H1 (cell line): ENCODE measurements at regions not wholly inside any gene's neighbourhood (a gene's known extent, or its start where the extent isn't known, plus 50 kb on each side); places are given as distances from the start of the nearest gene placed in this dataset.

ENCODE experiments used
- CTCF ChIA-PET: fragments of 300-600 bp; sonication (Branson Sonifier 250); formaldehyde crosslinking; loops from one replicate; lab custom pipeline; 2021; ENCODE audit not compliant: partially characterized antibody; lab: Charles Lee
- POLR2A ChIA-PET: fragments of 300-600 bp; sonication (Branson Sonifier 250); formaldehyde crosslinking; loops from one replicate; lab custom pipeline; 2021; ENCODE audit warnings: inconsistent platforms; ENCODE audit not compliant: partially characterized antibody; lab: Charles Lee
- DNase-seq, 2 experiments: peaks; one replicate each; pipeline versions ENCODE4 v3.0.0 to v3.0.0-alpha.2; 2010 to 2022; ENCODE audit warnings: low spot score in 2 of 2, low read depth in 1 of 2, mixed read lengths in 1 of 2
- FAIRE-seq: peaks from 2 replicates; lab custom pipeline; 2011; peaks lifted over from hg19 to GRCh38; lab: Jason Lieb, UNC
- H2AFZ ChIP-seq: 2 replicates; pipeline ENCODE4 v1.8.1; 2012; ENCODE audit warnings: low read length, inconsistent platforms
- H2AK5ac ChIP-seq: 2 replicates; pipeline ENCODE4 v1.6.1; 2013; ENCODE audit warnings: low read depth, low read length
- H2BK120ac ChIP-seq: replicated peaks from 2 replicates; pipeline ENCODE3; 2013; ENCODE audit warnings: low read depth, low read length, inconsistent platforms
- H2BK12ac ChIP-seq: 2 replicates; pipeline ENCODE4 v1.6.1; 2013; ENCODE audit warnings: low read depth, low read length
- H2BK15ac ChIP-seq: 2 replicates; pipeline ENCODE4 v1.6.1; 2013; ENCODE audit warnings: low read length
- H2BK20ac ChIP-seq: 2 replicates; pipeline ENCODE4 v1.6.1; 2013; ENCODE audit warnings: low read length
- H2BK5ac ChIP-seq: 2 replicates; pipeline ENCODE4 v1.6.1; 2013; ENCODE audit warnings: low read depth, low read length
- H3K14ac ChIP-seq: 2 replicates; pipeline ENCODE4 v1.6.1; 2013; ENCODE audit warnings: inconsistent platforms; ENCODE audit not compliant: insufficient read length
- H3K18ac ChIP-seq: 2 replicates; pipeline ENCODE4 v1.6.1; 2013; ENCODE audit warnings: low read length; ENCODE audit errors: extremely low read depth
- H3K23ac ChIP-seq: 2 replicates; pipeline ENCODE4 v1.6.1; 2013; ENCODE audit warnings: inconsistent platforms; ENCODE audit not compliant: insufficient read length
- H3K23me2 ChIP-seq: 2 replicates; pipeline ENCODE4 v1.6.1; 2013; ENCODE audit warnings: low read depth, low read length
- H3K27ac ChIP-seq: 2 replicates; pipeline ENCODE4 v1.6.1; 2011; ENCODE audit warnings: low read depth, low read length, inconsistent platforms
- H3K27me3 ChIP-seq, 4 experiments: replicated peaks in 1 of 4; 1 replicate in 1 of 4; 2 replicates in 3 of 4; pipeline versions ENCODE4 v1.6.1 to v1.8.1; 2011 to 2013; ENCODE audit warnings: low read length in 3 of 4, mild to moderate bottlenecking in 3 of 4, inconsistent platforms in 2 of 4, mixed read lengths in 2 of 4, moderate library complexity in 1 of 4; ENCODE audit not compliant: control insufficient read depth in 3 of 4, insufficient read depth in 3 of 4; ENCODE audit errors: extremely low read depth in 1 of 4
- H3K36me3 ChIP-seq, 4 experiments: 2 replicates each; pipeline versions ENCODE4 v1.6.1 to v1.8.1; 2011 to 2013; ENCODE audit warnings: mild to moderate bottlenecking in 4 of 4, low read length in 3 of 4, moderate library complexity in 2 of 4, control low read depth in 1 of 4, inconsistent platforms in 1 of 4; ENCODE audit not compliant: insufficient read depth in 4 of 4, control insufficient read depth in 2 of 4
- H3K4ac ChIP-seq: replicated peaks from 2 replicates; pipeline ENCODE3; 2013; ENCODE audit warnings: low read length, low read depth, mixed read lengths, inconsistent platforms; ENCODE audit not compliant: insufficient read length
- H3K4me1 ChIP-seq, 4 experiments: replicated peaks in 1 of 4; 1 replicate in 1 of 4; 2 replicates in 3 of 4; pipeline versions ENCODE4 v1.6.1 to v1.8.1; 2011 to 2013; ENCODE audit warnings: low read length in 3 of 4, inconsistent platforms in 2 of 4, mixed read lengths in 1 of 4; ENCODE audit not compliant: insufficient read depth in 4 of 4, control insufficient read depth in 3 of 4
- H3K4me2 ChIP-seq, 2 experiments: 2 replicates each; pipeline versions ENCODE4 v1.6.1 to v1.8.1; 2011 to 2013; ENCODE audit warnings: low read depth in 2 of 2, low read length in 2 of 2, control low read depth in 1 of 2, inconsistent platforms in 1 of 2, mild to moderate bottlenecking in 1 of 2; ENCODE audit not compliant: insufficient read depth in 1 of 2
- H3K4me3 ChIP-seq, 4 experiments: fragments of 200-600, 300-600 bp in 1 of 4; sonication (generic), shearing (Covaris generic), sonication (Bioruptor Twin) in 1 of 4; 2 replicates each; pipeline versions ENCODE4 v1.5.1 to v1.8.1; 2011 to 2016; ENCODE audit warnings: low read length in 4 of 4, low read depth in 3 of 4, control low read depth in 2 of 4, inconsistent platforms in 2 of 4, mild to moderate bottlenecking in 2 of 4, mixed read lengths in 1 of 4, moderate library complexity in 1 of 4; ENCODE audit not compliant: insufficient read depth in 2 of 4; ENCODE audit errors: extremely low read depth in 1 of 4
- H3K56ac ChIP-seq: replicated peaks from 2 replicates; pipeline ENCODE3; 2013; ENCODE audit warnings: low read depth, mild to moderate bottlenecking, mixed read lengths, low read length, inconsistent platforms; ENCODE audit not compliant: insufficient read length
- H3K79me1 ChIP-seq: 2 replicates; pipeline ENCODE4 v1.6.1; 2013; ENCODE audit warnings: low read depth, low read length, control low read depth
- H3K79me2 ChIP-seq, 2 experiments: 2 replicates each; pipeline versions ENCODE4 v1.6.1 to v1.8.1; 2012 to 2013; ENCODE audit warnings: low read length in 2 of 2, mild to moderate bottlenecking in 2 of 2, inconsistent platforms in 1 of 2; ENCODE audit not compliant: insufficient read depth in 2 of 2, control insufficient read depth in 1 of 2
- H3K9ac ChIP-seq, 4 experiments: replicated peaks in 1 of 4; 1 replicate in 1 of 4; 2 replicates in 3 of 4; pipeline versions ENCODE4 v1.6.1 to v1.8.1; 2011 to 2013; ENCODE audit warnings: low read depth in 3 of 4, low read length in 3 of 4, control low read depth in 2 of 4, mild to moderate bottlenecking in 2 of 4, moderate library complexity in 2 of 4, inconsistent platforms in 1 of 4; ENCODE audit errors: extremely low read depth in 1 of 4
- H3K9me3 ChIP-seq, 2 experiments: 2 replicates each; pipeline versions ENCODE4 v1.6.1 to v1.8.1; 2012 to 2013; ENCODE audit warnings: mild to moderate bottlenecking in 2 of 2, moderate library complexity in 2 of 2, control low read depth in 1 of 2, inconsistent platforms in 1 of 2, low read depth in 1 of 2, low read length in 1 of 2, mixed read lengths in 1 of 2; ENCODE audit not compliant: insufficient read depth in 2 of 2
- H4K20me1 ChIP-seq, 2 experiments: replicated peaks in 1 of 2; 2 replicates each; pipeline versions ENCODE3 to v1.8.1; 2011 to 2013; ENCODE audit warnings: inconsistent platforms in 2 of 2, low read length in 2 of 2, mild to moderate bottlenecking in 1 of 2; ENCODE audit not compliant: insufficient read depth in 2 of 2, control insufficient read depth in 1 of 2
- H4K5ac ChIP-seq: 2 replicates; pipeline ENCODE4 v1.6.1; 2013; ENCODE audit warnings: low read length, low read depth, mixed read lengths, inconsistent platforms; ENCODE audit not compliant: insufficient read length
- H4K8ac ChIP-seq: 2 replicates; pipeline ENCODE4 v1.8.0; 2013; ENCODE audit warnings: mild to moderate bottlenecking, moderate library complexity, low read length, inconsistent platforms; ENCODE audit not compliant: insufficient read depth; ENCODE audit errors: extremely low read depth
- H4K91ac ChIP-seq: replicated peaks from 2 replicates; pipeline ENCODE3; 2013; ENCODE audit warnings: low read length, mixed read lengths, inconsistent platforms; ENCODE audit not compliant: insufficient read length
- NRF1 ChIP-seq: IDR thresholded peaks from 2 replicates; pipeline ENCODE4 v1.6.1; 2011; ENCODE audit warnings: mild to moderate bottlenecking, low read depth, low read length, improper control_type of control experiment
- RAD21 ChIP-seq, 2 experiments: IDR thresholded peaks in 1 of 2; conservative IDR thresholded peaks in 1 of 2; 2 replicates each; pipeline ENCODE4 v1.6.1; 2011; ENCODE audit warnings: low read depth in 2 of 2, low read length in 2 of 2, improper control_type of control experiment in 1 of 2, inconsistent platforms in 1 of 2, mild to moderate bottlenecking in 1 of 2, moderate library complexity in 1 of 2
- WGBS, 2 experiments: shearing (Covaris generic) in 1 of 2; methylation state at CpG; one replicate each; pipeline versions ENCODE4 v1.1.6 to v1.1.7; 2013 to 2015; ENCODE audit warnings: low lambda C conversion rate in 2 of 2, mixed read lengths in 2 of 2, inconsistent platforms in 1 of 2, low coverage in 1 of 2, missing lambda C conversion rate in 1 of 2; ENCODE audit not compliant: insufficient replicate concordance in 2 of 2, insufficient coverage in 1 of 2, insufficient read length in 1 of 2; ENCODE audit errors: extremely low coverage in 1 of 2, missing lambda C conversion rate in 1 of 2; 5-methylcytosine and 5-hydroxymethylcytosine counted together
- TF ChIP-seq, protein P1 (sequence below), 3 experiments: IDR thresholded peaks; 1 replicate in 2 of 3; 2 replicates in 1 of 3; pipeline versions ENCODE4 v1.5.1 to v1.6.1; 2011; ENCODE audit warnings: low read length in 3 of 3, mild to moderate bottlenecking in 3 of 3, inconsistent platforms in 2 of 3, low read depth in 1 of 3, moderate library complexity in 1 of 3; ENCODE audit not compliant: insufficient read depth in 1 of 3; ENCODE audit errors: control extremely low read depth in 1 of 3

DNA sequence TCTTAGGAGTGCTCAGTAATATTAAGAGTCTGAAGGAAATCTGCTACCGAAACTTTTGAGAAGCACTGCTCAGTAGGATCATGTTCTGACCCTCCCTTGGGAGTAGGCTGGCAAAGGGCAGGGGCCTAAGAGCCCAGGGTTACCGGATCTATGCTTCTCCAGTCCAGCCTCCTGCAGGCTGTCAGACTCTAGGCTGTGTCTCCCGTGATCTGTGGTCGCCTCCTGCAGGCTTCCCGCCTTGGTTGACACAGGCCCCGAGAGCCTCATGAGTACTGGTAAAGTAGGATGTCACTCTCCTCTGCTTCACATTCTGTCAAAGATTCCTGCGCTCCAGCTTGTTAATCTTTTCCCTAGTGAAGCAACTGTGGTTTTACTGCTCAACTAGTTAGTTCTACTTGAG, 647.8 kb upstream of the RAB6C start:
- H3K9ac ChIP-seq: no peak overlapping the region
- H4K20me1 ChIP-seq: no peaks in the 10 kb centered on the region
- no peak overlapping the region for H3K18ac ChIP-seq
- no peak overlapping the region for H2BK12ac ChIP-seq
- H3K9me3 ChIP-seq: no peaks in the 10 kb centered on the region
- no peak overlapping the region for H3K27ac ChIP-seq
- no peaks in the 10 kb centered on the region for H3K23me2 ChIP-seq
- H2BK5ac ChIP-seq: no peak overlapping the region
- no peak overlapping the region for H3K4me3 ChIP-seq
- H3K27me3 ChIP-seq: no peaks in the 10 kb centered on the region
- no peaks in the 10 kb centered on the region for H3K79me2 ChIP-seq
- WGBS, 2 experiments: 82% methylated on average over 7 of the region's 7 CpGs; no CpG with 5 or more reads in 1 of the 2 experiments
- no peak for FAIRE-seq
- no peak overlapping the region for H3K14ac ChIP-seq
- no peaks in the 10 kb centered on the region for H3K79me1 ChIP-seq
- H2AFZ ChIP-seq: no peak overlapping the region
- no peak overlapping the region for H3K4me2 ChIP-seq
- no peak overlapping the region for H3K56ac ChIP-seq
- ChIA-PET POLR2A (no interaction called here), CTCF (interaction anchor here (1.0 to 1.5 kb wide), 2 partner anchors 34 to 575 kb away, joined by 3 to 4 read pairs; no protein-coding TSS in a partner anchor)
- H2BK20ac ChIP-seq: no peak overlapping the region
- no peak overlapping the region for H2BK120ac ChIP-seq
- H3K4me1 ChIP-seq: no peaks in the 10 kb centered on the region; a peak in 1 of 7 replicates
- no peak overlapping the region for H3K23ac ChIP-seq
- no peak overlapping the region for H4K5ac ChIP-seq
- H4K91ac ChIP-seq: no peak overlapping the region
- H4K8ac ChIP-seq: no peak overlapping the region
- no peak overlapping the region for H2AK5ac ChIP-seq
- DNase-seq: peak; percentile 29 to 53
- H3K36me3 ChIP-seq: no peaks in the 10 kb centered on the region
- no peak overlapping the region for H2BK15ac ChIP-seq
- TF ChIP-seq NRF1 (no peak), RAD21 (IDR thresholded peaks at IDR 0.05 in 1 of 2, conservative IDR thresholded peaks at IDR 0.05 in 1 of 2; ENCODE audit: low read depth in 2 of 2, low read length in 2 of 2) (peak; percentile 71 to 80)
- TF ChIP-seq, protein P1, sequence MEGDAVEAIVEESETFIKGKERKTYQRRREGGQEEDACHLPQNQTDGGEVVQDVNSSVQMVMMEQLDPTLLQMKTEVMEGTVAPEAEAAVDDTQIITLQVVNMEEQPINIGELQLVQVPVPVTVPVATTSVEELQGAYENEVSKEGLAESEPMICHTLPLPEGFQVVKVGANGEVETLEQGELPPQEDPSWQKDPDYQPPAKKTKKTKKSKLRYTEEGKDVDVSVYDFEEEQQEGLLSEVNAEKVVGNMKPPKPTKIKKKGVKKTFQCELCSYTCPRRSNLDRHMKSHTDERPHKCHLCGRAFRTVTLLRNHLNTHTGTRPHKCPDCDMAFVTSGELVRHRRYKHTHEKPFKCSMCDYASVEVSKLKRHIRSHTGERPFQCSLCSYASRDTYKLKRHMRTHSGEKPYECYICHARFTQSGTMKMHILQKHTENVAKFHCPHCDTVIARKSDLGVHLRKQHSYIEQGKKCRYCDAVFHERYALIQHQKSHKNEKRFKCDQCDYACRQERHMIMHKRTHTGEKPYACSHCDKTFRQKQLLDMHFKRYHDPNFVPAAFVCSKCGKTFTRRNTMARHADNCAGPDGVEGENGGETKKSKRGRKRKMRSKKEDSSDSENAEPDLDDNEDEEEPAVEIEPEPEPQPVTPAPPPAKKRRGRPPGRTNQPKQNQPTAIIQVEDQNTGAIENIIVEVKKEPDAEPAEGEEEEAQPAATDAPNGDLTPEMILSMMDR (IDR thresholded peaks at IDR 0.05; ENCODE audit: control extremely low read depth in 1 of 3, insufficient read depth in 1 of 3, low read depth in 1 of 3, low read length in 3 of 3): peak; percentile 53 to 59 (median 56)
- no peak overlapping the region for H3K4ac ChIP-seq
